Liver (tissue), 7 donors: ENCODE measurements at regions not wholly inside any gene's neighbourhood (a gene's known extent, or its start where the extent isn't known, plus 50 kb on each side); places are given as distances from the start of the nearest gene placed in this dataset.

Source experiments
- DNase-seq: peaks from one replicate; pipeline ENCODE4 v3.0.0-alpha.2; 2017; ENCODE audit warnings: low spot score
- H3K27ac ChIP-seq, 2 donors: one replicate each; pipeline ENCODE4 v1.7.0; 2013; ENCODE audit warnings: inconsistent platforms in 2 of 2, low read length in 2 of 2, control low read depth in 1 of 2, low read depth in 1 of 2, mild to moderate bottlenecking in 1 of 2
- H3K27me3 ChIP-seq, 4 donors: one replicate each; pipeline versions ENCODE4 v1.6.1 to v1.7.0; 2013; ENCODE audit warnings: low read length in 3 of 4, inconsistent platforms in 1 of 4, mild to moderate bottlenecking in 1 of 4, moderate library complexity in 1 of 4; ENCODE audit not compliant: control insufficient read depth in 4 of 4, insufficient read depth in 4 of 4
- H3K36me3 ChIP-seq, 4 donors: one replicate each; pipeline versions ENCODE4 v1.6.1 to v1.7.0; 2013; ENCODE audit warnings: low read length in 3 of 4, mild to moderate bottlenecking in 3 of 4, low read depth in 1 of 4, moderate library complexity in 1 of 4; ENCODE audit not compliant: control insufficient read depth in 4 of 4, insufficient read depth in 3 of 4
- H3K4me1 ChIP-seq, 4 donors: one replicate each; pipeline versions ENCODE4 v1.6.1 to v1.7.0; 2013; ENCODE audit warnings: low read length in 3 of 4, mild to moderate bottlenecking in 3 of 4, moderate library complexity in 1 of 4; ENCODE audit not compliant: control insufficient read depth in 4 of 4, insufficient read depth in 4 of 4
- H3K4me3 ChIP-seq, 3 donors: one replicate each; pipeline versions ENCODE4 v1.6.1 to v1.7.0; 2013; ENCODE audit warnings: low read length in 3 of 3, control low read depth in 1 of 3, low read depth in 1 of 3, mild to moderate bottlenecking in 1 of 3
- H3K9ac ChIP-seq, 2 donors: one replicate each; pipeline ENCODE4 v1.7.0; 2013; ENCODE audit warnings: low read length in 2 of 2, mild to moderate bottlenecking in 2 of 2, moderate library complexity in 2 of 2, control low read depth in 1 of 2, low read depth in 1 of 2
- H3K9me3 ChIP-seq, 4 donors: one replicate each; pipeline versions ENCODE4 v1.6.1 to v1.7.0; 2013; ENCODE audit warnings: low read length in 3 of 4; ENCODE audit not compliant: control insufficient read depth in 4 of 4
- EGR1 ChIP-seq, 2 donors: IDR thresholded peaks; 2 replicates each; pipeline ENCODE4 v1.6.1; 2016 to 2018; ENCODE audit warnings: antibody characterized with exemption in 2 of 2, low read depth in 2 of 2
- FOXA1 ChIP-seq: IDR thresholded peaks from 2 replicates; pipeline ENCODE4 v1.6.1; 2016; ENCODE audit warnings: antibody characterized with exemption
- FOXA2 ChIP-seq: IDR thresholded peaks from 2 replicates; pipeline ENCODE4 v1.6.1; 2016; ENCODE audit warnings: antibody characterized with exemption
- GABPA ChIP-seq, 2 donors: IDR thresholded peaks in 1 of 2; conservative IDR thresholded peaks in 1 of 2; 2 replicates each; pipeline ENCODE4 v1.6.1; 2016; ENCODE audit warnings: antibody characterized with exemption in 2 of 2, mild to moderate bottlenecking in 1 of 2, moderate library complexity in 1 of 2
- HNF4A ChIP-seq, 2 donors: conservative IDR thresholded peaks; 2 replicates each; pipeline ENCODE4 v1.6.1; 2016; ENCODE audit warnings: antibody characterized with exemption in 2 of 2, mild to moderate bottlenecking in 2 of 2
- HNF4G ChIP-seq: IDR thresholded peaks from 2 replicates; pipeline ENCODE4 v1.6.1; 2016; ENCODE audit warnings: antibody characterized with exemption
- JUND ChIP-seq, 2 donors: IDR thresholded peaks; 2 replicates each; pipeline ENCODE4 v1.6.1; 2016; ENCODE audit warnings: antibody characterized with exemption in 2 of 2
- NR2F2 ChIP-seq: IDR thresholded peaks from 2 replicates; pipeline ENCODE4 v1.6.1; 2016; ENCODE audit warnings: antibody characterized with exemption
- RXRA ChIP-seq, 2 donors: IDR thresholded peaks; 2 replicates each; pipeline ENCODE4 v1.6.1; 2017 to 2018; ENCODE audit warnings: antibody characterized with exemption in 2 of 2, mild to moderate bottlenecking in 1 of 2
- SP1 ChIP-seq: IDR thresholded peaks from 2 replicates; pipeline ENCODE4 v1.6.1; 2018; ENCODE audit warnings: antibody characterized with exemption, mild to moderate bottlenecking
- TAF1 ChIP-seq: conservative IDR thresholded peaks from 2 replicates; pipeline ENCODE4 v1.6.1; 2016; ENCODE audit warnings: antibody characterized with exemption, mild to moderate bottlenecking
- YY1 ChIP-seq: IDR thresholded peaks from 2 replicates; pipeline ENCODE4 v1.6.1; 2016; ENCODE audit warnings: antibody characterized with exemption, mild to moderate bottlenecking
- WGBS: extraction: QIAGEN DNeasy Blood & Tissue Kit; methylation state at CpG from one replicate; pipeline ENCODE4 v1.1.7; 2013; 5-methylcytosine and 5-hydroxymethylcytosine counted together
- TF ChIP-seq, protein P1 (sequence below): IDR thresholded peaks from 2 replicates; pipeline ENCODE4 v1.6.1; 2016; ENCODE audit warnings: antibody characterized with exemption
- TF ChIP-seq, protein P2 (sequence below): IDR thresholded peaks from 2 replicates; pipeline ENCODE4 v1.6.1; 2016; ENCODE audit warnings: antibody characterized with exemption, mild to moderate bottlenecking
- TF ChIP-seq, protein P3 (sequence below): IDR thresholded peaks from 2 replicates; pipeline ENCODE4 v1.6.1; 2016; ENCODE audit warnings: antibody characterized with exemption
- TF ChIP-seq, protein P4 (sequence below): IDR thresholded peaks from 2 replicates; pipeline ENCODE4 v1.6.1; 2016; ENCODE audit warnings: antibody characterized with exemption
- donor health status: healthy.
- donor health status: healthy.
- donor health status: healthy.
- donor health status: healthy.

DNA sequence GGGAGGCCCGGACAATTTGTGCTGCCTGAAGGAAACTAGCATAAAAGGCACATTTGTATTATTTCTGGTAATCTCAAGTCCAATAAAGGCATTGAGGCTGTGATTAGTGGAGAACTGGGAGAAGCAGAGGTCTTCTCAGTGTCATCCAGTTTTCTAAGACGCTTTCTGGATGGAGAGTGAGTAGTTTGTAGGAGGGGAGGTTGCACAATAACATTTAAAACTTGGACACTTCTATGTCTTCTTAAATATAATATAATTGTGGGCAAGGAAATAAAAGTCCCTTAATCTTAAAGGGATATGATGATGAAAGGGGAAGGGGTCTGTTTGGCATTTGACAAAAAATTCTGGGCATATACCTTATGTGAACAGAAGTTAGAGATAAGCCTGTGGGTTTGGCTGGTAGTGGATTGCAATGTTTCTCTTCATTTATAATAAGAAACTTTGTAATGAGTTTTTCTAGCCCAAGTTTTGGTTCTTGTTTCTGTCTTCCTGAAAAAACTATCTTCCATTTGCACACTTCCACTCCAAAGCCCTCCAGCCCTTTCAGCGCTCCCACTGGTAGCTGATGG, 291.6 kb upstream of the TGFBR2 start:
- Histone ChIP-seq H3K27me3 (no peaks in the 10 kb centered on the region), H3K4me1 (peaks cover 0 to 7% (median 3%) of the 10 kb centered on the region in 4 donors), H3K36me3 (no peaks in the 10 kb centered on the region), H3K9ac (no peak overlapping the region), H3K9me3 (peaks cover 0 to 3% (median under 1%) of the 10 kb centered on the region in 4 donors), H3K27ac (no peak overlapping the region), H3K4me3 (no peak overlapping the region)
- TF ChIP-seq, protein P1, sequence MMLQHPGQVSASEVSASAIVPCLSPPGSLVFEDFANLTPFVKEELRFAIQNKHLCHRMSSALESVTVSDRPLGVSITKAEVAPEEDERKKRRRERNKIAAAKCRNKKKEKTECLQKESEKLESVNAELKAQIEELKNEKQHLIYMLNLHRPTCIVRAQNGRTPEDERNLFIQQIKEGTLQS, result no peak
- TF ChIP-seq GABPA (IDR thresholded peaks at IDR 0.05 in 1 of 2, conservative IDR thresholded peaks at IDR 0.05 in 1 of 2) (no peak), JUND (IDR thresholded peaks at IDR 0.05) (no peak), EGR1 (IDR thresholded peaks at IDR 0.05; ENCODE audit: low read depth in 2 of 2) (no peak), RXRA (IDR thresholded peaks at IDR 0.05) (no peak), SP1 (no peak), FOXA2 (no peak), YY1 (no peak), HNF4A (conservative IDR thresholded peaks at IDR 0.05) (no peak), FOXA1 (no peak), TAF1 (no peak), HNF4G (no peak), NR2F2 (no peak)
- TF ChIP-seq, protein P2, sequence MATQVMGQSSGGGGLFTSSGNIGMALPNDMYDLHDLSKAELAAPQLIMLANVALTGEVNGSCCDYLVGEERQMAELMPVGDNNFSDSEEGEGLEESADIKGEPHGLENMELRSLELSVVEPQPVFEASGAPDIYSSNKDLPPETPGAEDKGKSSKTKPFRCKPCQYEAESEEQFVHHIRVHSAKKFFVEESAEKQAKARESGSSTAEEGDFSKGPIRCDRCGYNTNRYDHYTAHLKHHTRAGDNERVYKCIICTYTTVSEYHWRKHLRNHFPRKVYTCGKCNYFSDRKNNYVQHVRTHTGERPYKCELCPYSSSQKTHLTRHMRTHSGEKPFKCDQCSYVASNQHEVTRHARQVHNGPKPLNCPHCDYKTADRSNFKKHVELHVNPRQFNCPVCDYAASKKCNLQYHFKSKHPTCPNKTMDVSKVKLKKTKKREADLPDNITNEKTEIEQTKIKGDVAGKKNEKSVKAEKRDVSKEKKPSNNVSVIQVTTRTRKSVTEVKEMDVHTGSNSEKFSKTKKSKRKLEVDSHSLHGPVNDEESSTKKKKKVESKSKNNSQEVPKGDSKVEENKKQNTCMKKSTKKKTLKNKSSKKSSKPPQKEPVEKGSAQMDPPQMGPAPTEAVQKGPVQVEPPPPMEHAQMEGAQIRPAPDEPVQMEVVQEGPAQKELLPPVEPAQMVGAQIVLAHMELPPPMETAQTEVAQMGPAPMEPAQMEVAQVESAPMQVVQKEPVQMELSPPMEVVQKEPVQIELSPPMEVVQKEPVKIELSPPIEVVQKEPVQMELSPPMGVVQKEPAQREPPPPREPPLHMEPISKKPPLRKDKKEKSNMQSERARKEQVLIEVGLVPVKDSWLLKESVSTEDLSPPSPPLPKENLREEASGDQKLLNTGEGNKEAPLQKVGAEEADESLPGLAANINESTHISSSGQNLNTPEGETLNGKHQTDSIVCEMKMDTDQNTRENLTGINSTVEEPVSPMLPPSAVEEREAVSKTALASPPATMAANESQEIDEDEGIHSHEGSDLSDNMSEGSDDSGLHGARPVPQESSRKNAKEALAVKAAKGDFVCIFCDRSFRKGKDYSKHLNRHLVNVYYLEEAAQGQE, result no peak
- TF ChIP-seq, protein P3, sequence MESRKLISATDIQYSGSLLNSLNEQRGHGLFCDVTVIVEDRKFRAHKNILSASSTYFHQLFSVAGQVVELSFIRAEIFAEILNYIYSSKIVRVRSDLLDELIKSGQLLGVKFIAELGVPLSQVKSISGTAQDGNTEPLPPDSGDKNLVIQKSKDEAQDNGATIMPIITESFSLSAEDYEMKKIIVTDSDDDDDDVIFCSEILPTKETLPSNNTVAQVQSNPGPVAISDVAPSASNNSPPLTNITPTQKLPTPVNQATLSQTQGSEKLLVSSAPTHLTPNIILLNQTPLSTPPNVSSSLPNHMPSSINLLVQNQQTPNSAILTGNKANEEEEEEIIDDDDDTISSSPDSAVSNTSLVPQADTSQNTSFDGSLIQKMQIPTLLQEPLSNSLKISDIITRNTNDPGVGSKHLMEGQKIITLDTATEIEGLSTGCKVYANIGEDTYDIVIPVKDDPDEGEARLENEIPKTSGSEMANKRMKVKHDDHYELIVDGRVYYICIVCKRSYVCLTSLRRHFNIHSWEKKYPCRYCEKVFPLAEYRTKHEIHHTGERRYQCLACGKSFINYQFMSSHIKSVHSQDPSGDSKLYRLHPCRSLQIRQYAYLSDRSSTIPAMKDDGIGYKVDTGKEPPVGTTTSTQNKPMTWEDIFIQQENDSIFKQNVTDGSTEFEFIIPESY, result no peak
- no peak for DNase-seq
- WGBS, result 92% methylated on average over 3 of the region's 3 CpGs

DNA sequence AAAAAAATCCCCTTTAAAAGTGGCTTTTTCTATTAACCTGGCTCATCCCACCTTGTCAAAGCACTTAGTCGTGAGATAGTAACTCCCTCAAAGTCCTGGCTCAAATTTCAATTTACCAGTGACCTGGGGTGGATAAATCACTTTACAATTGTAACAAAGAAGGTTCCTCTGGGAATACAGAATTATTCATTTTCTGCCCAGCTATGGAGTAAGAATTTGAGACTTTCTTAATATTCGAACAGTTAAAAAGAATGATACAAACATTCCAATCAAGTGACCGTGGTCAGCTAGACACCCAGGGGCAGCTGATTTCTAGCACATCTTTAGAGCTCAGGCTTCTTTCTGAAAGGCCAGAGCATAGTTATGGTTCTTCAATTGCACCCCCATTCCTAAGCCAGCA, 291.0 kb upstream of the TGFBR2 start:
- DNase-seq, result no peak
- Histone ChIP-seq H3K4me3 (no peak overlapping the region), H3K4me1 (peaks cover 0 to 5% (median 2%) of the 10 kb centered on the region in 4 donors), H3K9ac (no peak overlapping the region), H3K36me3 (no peaks in the 10 kb centered on the region), H3K27ac (no peak overlapping the region), H3K27me3 (no peaks in the 10 kb centered on the region), H3K9me3 (peaks cover 0 to 3% (median under 1%) of the 10 kb centered on the region in 4 donors)
- TF ChIP-seq, protein P4, sequence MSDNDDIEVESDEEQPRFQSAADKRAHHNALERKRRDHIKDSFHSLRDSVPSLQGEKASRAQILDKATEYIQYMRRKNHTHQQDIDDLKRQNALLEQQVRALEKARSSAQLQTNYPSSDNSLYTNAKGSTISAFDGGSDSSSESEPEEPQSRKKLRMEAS, result no peak
- no peak for TF ChIP-seq JUND (IDR thresholded peaks at IDR 0.05)
- no peak for TF ChIP-seq HNF4G
- TF ChIP-seq NR2F2, result no peak
- WGBS, result 94% methylated on average over 3 of the region's 3 CpGs
